Omental fat pad (tissue), 3 donors: ENCODE measurements at regions not wholly inside any gene's neighbourhood (a gene's known extent, or its start where the extent isn't known, plus 50 kb on each side); places are given as distances from the start of the nearest gene placed in this dataset.

ENCODE experiments used
- ATAC-seq: fragments of 150-250 bp; one replicate; pipeline ENCODE4 v1.9.1; 2016; ENCODE audit warnings: mild to moderate bottlenecking, moderate library complexity; ENCODE audit not compliant: low FRiP score
- DNase-seq: peaks from one replicate; pipeline ENCODE4 v3.0.0-alpha.2; 2019; ENCODE audit warnings: low spot score
- TF ChIP-seq, protein P1 (sequence below), 3 donors: fragments of 450-650 bp; IDR thresholded peaks; one replicate each; pipeline ENCODE4 v1.5.1; 2016 to 2017; ENCODE audit warnings: antibody characterized with exemption in 3 of 3, mild to moderate bottlenecking in 3 of 3, moderate library complexity in 2 of 3

DNA sequence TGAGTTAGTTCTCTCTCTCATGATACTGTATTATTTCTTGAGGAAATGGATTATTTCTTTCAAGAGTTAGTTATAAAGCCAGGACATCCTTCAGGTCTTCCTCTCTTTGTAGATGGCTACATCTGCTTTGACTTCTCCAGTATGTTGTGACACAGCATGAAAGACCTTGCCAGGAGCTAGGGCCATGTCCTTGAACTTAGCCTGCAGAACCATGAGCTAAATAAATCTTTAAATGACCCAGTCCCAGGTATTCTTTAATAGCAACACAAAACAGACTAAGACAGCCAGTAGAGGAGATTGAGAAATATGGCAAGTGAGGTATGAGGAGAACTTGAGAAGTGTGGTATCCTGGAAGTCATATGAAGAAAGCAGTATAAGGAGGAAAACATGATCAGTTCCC lies 214.9 kb upstream of the PPP1R3A start:
- DNase-seq (no peak), ATAC-seq (no peak)
- TF ChIP-seq, protein P1, sequence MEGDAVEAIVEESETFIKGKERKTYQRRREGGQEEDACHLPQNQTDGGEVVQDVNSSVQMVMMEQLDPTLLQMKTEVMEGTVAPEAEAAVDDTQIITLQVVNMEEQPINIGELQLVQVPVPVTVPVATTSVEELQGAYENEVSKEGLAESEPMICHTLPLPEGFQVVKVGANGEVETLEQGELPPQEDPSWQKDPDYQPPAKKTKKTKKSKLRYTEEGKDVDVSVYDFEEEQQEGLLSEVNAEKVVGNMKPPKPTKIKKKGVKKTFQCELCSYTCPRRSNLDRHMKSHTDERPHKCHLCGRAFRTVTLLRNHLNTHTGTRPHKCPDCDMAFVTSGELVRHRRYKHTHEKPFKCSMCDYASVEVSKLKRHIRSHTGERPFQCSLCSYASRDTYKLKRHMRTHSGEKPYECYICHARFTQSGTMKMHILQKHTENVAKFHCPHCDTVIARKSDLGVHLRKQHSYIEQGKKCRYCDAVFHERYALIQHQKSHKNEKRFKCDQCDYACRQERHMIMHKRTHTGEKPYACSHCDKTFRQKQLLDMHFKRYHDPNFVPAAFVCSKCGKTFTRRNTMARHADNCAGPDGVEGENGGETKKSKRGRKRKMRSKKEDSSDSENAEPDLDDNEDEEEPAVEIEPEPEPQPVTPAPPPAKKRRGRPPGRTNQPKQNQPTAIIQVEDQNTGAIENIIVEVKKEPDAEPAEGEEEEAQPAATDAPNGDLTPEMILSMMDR (IDR thresholded peaks at IDR 0.05): no peak

DNA sequence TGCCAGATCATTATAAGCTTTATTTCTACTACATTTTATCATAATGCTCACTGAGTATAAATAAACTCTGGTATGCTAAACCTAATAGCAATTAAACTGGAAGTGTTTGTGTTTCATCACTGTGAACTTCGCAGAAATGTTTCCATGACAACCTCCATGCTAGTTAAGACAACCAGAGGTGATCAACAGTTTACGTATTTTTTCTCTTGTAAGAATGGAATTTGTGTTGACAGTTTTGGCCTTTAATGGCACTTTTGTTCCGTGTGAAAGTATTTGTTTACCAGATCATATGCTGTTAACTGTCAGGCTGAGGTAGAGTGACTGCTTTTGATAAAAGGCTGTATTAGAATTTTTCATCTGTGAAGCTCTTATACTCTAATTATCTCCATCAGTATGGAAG lies 212.1 kb upstream of the PPP1R3A start:
- no peak for ATAC-seq
- DNase-seq: no peak
- TF ChIP-seq, protein P1 (IDR thresholded peaks at IDR 0.05): no peak

DNA sequence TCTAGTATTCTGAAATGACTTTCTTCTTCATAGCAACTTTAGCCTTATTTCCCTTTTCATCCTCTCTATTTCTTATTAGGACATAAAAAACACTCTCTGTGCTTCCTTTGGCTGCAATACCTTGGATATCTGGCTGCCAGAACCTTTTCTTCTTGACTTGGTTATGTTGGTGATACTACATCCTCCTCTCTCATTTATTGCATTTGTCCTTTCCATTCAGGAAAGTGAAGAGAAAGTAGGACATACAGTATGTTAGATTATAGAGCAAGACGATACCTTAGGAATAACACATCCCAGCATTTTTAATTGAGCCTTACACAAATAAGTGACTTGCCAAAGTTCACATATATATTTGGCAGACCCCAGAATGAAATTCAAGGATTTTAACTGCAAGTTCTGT lies 210.1 kb upstream of the PPP1R3A start:
- TF ChIP-seq, protein P1 (IDR thresholded peaks at IDR 0.05): no peak
- DNase-seq (no peak), ATAC-seq (no peak)

DNA sequence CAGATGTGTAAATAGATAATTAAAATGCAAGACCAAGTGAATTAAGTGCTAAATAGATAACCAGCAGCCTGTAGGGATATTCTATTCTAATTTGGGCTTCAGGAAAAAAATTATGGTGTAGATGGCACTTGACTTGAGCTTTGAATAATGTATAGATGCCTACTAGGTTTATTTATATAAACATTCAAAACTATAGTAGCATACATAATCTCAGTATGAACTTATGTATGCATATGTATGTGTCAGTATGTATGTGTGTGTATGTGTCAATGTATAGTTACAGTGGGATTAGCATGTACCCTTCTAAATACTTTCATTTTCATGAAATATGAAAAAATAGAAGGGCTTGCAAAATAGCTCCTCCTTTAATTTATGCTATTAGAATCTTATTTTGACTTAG lies 207.3 kb upstream of the PPP1R3A start:
- TF ChIP-seq, protein P1 (IDR thresholded peaks at IDR 0.05): no peak
- no peak for ATAC-seq
- DNase-seq: no peak

DNA sequence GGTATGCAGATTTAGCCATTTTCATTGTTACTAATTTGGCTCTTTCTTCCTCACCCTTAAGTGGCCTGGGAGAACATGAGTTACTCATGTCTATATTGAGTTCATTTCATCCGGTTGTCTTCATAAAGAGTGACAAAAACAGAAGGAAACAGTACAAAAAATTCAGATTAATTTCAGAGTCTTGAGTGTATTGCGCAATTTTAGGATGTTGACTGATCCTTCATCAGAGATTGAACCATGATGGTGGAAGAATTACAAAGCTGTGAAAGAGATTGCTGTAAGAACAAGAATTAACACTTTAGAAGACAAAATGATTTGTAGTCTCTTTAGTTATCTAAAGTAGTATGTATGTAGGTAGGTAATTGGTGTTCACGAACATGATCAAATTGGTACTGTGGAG lies 194.0 kb upstream of the PPP1R3A start:
- ATAC-seq (no peak), DNase-seq (no peak)
- TF ChIP-seq, protein P1 (IDR thresholded peaks at IDR 0.05): no peak

DNA sequence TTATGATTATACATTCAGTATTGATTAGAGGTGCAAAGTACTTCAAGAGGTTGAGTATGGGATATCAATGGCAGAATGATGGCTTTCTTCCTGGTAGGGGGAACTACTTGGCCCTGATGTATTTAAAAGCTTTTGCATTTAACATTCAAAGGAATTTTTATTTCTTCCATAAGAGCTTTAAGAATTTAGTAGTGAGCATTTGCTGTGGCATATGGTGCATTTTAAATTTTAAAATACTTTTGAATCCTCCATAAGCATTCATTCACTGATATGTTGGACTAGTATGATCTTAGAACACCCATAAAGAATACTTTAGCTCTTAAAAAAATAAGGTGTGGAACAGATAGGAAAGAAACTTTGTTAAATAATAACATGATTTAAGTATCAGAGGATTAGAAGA lies 191.9 kb upstream of the PPP1R3A start:
- TF ChIP-seq, protein P1 (IDR thresholded peaks at IDR 0.05): no peak
- no peak for ATAC-seq

DNA sequence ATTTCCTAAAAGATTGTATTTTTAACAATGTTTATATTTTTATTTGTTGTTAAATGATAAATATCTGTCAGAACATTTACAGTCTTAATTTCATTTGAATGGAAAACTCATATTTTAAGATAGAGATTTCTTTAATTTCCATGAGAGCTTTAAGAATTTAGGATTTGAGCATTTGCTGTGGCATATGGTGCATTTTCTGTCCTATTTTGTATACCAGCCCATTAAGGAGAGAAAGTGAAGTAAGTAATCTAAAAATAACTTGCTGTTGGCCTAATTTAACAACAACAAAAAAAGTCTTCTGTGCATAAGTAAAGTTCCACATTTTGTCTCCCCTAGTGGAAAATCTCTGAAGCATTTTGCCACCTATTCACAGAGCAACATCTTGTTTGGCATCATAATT lies 190.9 kb upstream of the PPP1R3A start:
- TF ChIP-seq, protein P1 (IDR thresholded peaks at IDR 0.05): no peak
- ATAC-seq (no peak), DNase-seq (no peak)

More for the DNA sequence above, 191.9 kb upstream of the PPP1R3A start:
- no peak for DNase-seq
